Limb (tissue), 2 donors: ENCODE measurements at regions not wholly inside any gene's neighbourhood (a gene's known extent, or its start where the extent isn't known, plus 50 kb on each side); places are given as distances from the start of the nearest gene placed in this dataset.
"Not testable (repeated sequence)": the region's sequence is repeated elsewhere in the genome, so short reads cannot be mapped to it uniquely, and the experiment has no call there.

Experiments used
- DNase-seq, 2 donors: peaks; one replicate each; pipeline ENCODE4 v3.0.0-alpha.2; 2016; ENCODE audit errors: extremely low spot score in 2 of 2

DNA sequence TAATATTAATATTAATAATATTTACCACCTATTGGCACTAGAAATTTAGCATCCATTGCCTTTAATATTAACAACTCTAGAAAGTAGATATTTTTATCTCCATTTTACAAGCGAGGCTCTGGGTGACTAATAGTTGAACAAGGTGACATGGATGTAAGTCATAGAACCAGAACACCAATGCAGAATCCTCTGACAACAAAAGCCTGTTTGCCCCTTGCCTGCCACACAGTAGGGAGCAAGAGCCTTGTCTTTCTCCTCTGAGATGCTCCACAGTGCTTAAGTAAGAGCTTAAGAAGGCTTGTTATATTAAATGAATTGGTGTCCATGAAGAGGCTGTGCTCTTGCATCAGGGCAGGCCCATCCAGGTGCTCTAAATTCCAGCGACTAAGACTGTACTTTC is 51.2 kb upstream of the LBX1 start:
- DNase-seq, result no peak

DNA sequence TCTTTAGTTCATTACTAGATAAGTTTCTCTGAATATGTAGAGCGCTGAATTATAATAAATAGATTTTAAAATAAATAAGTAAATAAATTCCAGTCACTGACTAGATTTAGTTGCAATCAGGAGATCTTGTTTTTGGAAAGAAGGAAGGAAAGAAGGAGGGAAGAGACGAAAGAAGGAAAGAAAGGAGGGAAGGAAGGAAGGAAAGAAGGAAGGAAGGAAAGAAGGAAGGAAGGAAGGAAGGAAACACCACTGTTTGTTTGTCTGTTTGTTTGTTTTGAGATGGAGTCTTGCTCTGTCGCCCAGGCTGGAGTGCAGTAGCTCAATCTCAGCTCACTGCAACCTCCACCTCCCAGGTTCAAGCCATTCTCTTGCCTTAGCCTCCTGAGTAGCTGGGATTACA is 51.7 kb upstream of the LBX1 start:
- not testable (repeated sequence) for DNase-seq

DNA sequence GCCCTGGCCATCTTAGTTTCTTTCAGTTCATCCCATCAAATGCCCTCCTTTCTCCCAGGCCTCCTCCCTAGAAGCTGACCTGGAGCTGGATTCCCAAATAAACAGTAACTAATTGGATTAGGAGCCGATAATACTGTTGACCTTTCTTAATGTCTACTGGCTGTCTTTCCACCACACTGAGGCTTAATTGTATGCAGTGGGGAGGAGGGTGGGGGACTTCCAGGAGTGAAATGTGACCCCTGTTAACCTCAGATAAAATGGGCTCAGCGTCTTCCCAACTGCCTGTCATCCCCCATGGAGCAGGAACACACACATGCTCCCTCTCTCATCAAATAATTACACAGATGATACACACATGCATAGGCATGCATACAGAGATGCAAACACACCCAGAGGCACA is 53.7 kb upstream of the LBX1 start:
- no peak for DNase-seq

DNA sequence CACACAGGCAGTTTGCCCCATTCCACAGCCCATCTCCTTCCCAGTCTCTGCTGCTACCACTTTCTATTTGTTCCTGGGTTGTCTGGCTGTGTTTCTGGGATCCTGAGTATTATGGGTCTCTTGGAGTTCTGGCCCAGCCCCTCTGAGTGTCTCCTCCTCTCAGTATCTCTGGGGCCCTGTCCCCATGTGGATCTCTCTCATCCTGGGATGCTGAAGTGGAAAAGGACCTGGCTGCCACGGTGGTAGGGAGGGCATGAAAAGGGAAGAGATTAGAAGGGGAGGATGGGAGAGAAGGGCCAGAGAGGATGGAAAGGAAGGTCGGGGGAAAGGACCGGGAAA is 54.5 kb upstream of the LBX1 start:
- DNase-seq, result no peak

DNA sequence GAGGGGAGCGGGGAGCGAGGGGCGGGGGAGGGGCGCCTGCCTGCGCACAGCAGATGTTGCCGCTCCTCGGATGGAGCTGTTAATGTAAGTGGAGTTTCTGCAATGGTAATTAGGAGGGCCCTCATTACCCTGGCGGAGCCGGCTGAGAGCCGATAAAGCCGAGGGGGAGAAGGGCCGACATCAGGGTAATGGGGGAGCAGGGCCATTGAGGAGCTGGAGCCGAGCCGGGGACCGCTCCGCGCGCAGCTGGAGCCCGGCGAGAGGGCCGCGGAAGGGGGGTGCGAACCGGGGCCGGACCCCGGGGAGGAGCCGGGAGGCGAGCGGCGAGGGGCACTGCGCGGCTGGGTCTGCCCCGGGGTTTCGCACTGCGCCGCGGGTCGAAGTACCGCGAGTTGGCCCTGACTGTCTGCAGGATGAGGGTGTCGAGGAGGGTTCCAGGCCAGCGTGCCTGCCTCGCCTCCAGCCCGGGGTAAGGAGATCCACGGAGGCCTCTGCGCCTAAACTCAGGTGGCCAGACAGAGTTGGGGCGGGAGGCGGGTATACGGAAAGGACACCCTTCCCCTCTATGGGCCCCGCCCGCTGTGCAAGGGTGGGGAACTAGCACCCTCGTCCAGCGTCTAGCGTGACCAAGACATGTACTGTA is 55.0 kb upstream of the LBX1 start:
- no peak for DNase-seq

DNA sequence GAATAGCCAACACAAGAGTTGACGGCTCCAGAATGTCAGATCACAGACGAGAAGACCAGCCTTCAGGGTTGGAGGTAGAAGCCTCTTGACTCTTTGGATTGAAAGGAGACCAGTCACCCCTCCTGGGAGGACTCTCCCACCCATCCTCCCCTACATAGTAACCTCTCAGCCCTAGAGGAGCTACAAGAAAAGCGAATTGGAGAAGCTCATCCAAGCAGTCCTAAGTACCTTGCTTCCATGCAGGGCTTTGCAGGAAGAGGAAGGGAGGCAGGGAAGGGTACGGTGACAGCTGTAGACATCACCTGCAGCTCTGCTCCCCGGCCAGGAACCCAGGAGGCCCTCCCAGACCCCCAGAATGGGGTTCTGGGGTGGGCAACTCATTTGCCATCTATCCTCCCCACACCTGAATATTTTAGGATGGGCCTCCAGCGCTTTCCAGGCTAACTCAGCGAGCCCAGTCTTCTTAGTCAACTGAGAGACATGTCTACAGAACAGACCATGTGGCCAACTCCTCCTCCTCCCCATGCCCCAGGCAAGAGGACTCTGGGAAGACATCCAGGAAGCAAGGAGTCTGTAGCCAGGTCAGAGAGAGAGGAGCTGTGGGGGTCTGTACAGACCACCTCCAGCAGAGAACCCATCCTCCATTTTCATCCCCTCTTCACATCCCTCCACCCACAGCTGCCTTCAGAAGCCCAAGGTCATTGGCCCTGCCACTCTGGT is 55.6 kb upstream of the LBX1 start:
- DNase-seq, result no peak

DNA sequence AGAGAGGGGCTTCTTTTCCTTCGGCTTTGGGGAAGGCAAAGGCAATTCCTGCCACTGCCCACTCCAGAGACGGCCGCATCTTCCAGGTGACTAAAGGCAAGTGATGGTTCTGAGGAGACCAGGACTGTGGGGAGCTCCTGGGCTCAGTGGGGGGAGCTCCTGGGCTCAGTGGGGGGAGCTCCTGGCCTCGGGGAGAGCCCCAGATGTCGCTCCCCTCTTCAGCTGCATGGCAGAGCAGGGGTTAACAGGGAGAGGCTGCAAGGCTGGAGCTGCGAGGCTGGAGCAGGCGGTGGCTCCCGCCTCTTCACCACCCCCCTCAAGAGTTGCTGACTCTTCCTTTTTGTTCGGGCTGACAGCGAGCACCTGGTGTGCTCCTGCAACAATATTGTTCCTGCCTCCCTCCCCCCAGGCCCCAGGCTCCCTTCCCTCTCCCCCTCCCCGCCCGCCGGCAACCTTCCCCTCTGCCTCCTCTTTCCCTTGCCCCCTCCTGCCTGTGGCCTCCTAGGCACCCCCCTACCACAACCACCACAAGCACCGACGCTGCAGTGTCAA is 56.3 kb upstream of the LBX1 start:
- DNase-seq, result peak in 1 of 2 donors; percentile 61

DNA sequence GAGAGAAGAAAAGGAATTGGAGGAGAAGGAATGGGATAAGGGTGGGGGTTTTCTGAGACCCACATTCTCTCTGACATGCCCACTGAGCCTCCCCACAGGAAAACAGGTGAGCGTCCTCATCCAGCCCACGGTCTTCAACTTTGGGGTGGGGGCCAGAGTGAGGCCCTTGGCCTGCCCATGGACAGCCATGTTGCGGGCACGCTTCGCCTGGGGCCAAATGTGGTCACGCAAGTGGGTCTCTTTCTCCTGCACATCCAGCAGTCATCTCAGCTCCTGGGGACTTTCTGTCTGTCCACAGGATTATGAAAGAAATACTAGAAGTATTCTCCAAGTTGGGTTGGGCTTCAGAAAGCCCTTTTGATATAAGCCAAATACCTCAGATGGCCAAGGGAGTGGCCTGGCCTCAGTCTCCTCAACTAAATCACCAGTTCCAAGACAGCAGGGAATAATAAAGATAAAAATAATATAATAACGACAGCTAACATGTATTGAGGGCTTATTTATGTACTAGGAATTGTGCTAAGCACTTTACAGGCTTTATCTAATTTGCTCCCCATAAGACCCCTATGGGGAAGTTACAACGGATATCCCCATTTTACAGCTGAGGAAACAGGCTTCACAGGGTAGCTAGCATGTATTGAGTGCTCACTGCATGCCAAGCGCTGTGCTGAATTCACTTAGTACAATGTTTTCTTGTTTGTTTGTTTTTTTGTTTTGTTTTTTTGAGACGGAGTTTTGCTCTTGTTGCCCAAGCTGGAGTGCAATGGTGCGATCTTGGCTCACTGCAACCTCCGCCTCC is 57.2 kb upstream of the LBX1 start:
- DNase-seq, result no peak

DNA sequence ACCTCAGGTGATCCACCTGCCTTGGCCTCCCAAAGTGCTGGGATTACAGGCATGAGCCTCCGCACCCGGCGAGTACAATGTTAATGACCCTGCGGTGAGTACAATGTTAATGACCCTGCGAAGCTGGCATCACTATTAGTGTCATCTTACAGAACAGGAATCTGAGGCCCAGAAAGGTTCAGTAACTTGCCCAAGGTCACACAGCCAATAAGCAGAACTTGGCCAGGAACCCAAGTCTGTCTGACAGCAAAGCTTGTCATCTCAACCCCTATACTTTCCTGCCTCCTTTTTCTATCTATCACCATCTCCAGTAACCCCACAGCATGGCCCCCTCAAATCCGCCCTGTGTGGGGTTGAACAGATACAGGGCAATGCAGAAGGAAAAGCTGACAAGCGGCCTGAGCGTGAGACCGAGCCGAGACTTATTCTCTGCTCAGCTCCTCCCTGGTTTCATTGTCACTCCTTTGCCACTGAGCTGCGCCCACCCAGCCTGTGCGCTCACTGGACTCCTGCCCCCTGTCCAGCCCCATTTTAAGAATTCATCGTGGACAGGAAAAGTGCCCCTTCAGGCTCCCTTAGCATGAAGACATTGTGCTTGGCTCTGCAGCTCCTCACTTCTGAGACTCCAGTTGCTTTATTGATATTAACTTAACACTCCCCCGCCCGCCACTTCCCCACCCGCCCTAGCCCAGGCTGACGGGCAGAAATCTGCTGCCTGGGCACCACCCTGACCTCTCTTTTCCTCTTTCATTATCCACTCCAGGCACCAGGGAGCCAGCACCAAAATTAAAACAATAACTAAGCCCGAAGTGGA is 58.1 kb upstream of the LBX1 start:
- no peak for DNase-seq

DNA sequence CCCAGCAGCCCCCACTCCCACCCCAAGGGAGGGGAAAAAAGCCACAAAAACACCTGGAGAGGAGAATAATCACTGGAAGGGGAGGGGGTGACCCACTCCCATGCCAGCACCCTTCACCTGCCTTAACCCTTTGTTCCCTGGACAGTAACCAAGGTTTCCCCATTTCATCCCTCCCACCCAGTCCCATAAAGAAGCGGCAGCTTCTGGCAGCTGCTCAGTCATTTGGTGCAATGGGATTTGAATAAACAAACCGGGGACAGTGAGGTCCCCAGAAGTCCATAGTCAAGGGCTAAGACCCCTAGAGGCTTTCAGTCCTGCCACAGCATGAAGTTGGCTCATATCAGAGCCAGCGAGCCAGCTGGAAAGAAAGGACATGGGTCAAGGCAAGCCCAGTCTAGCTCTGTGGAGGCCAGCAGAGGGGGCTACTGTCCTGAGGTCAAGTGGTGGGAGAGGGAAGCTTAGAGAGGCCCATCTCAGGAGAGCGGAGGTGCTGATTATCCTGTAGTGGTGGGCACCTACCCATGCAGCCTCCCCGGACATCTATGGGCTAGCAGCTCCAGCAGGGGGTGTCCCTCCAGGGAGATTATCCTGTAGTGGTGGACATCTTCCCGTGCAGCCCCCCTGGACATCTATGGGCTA is 58.9 kb upstream of the LBX1 start:
- DNase-seq, result peak in 1 of 2 donors; percentile 60

DNA sequence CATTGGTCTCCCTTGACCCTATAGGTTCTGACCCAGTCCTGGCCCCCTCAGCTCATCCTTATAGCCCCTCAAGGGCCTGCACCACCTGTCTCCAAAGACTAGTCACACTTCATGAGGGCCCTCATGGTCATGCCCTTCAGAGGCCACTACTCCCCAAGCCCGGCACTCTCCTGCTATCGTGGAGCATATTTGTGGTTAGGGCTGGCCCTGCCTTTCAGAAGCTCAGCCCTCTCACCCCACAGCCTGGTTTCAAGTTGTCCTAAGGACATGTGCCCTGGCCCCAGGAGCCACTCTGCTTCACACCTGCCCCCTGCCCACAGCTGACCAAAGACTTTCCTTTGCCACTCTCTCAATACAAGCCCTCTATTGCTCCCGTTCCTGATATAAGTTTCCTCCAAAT is 60.3 kb upstream of the LBX1 start:
- DNase-seq, result no peak

DNA sequence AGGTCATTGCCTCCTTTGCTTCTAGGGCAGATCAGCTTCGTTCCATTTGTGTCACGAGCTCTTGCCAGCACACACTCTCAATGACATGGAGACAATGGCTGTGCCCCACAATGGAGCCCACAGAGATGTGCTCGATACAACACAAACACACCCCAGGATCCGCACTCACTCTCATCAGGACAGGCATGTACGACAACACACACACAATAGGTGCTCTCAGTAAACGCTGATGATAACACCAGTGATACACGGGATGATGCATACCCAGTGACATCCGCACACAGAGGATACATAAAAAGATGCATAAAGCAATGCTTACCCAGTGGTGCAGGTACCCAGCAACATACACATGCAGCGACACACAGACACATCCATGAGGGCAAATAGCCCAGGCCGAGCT is 61.2 kb upstream of the LBX1 start:
- DNase-seq, result no peak

DNA sequence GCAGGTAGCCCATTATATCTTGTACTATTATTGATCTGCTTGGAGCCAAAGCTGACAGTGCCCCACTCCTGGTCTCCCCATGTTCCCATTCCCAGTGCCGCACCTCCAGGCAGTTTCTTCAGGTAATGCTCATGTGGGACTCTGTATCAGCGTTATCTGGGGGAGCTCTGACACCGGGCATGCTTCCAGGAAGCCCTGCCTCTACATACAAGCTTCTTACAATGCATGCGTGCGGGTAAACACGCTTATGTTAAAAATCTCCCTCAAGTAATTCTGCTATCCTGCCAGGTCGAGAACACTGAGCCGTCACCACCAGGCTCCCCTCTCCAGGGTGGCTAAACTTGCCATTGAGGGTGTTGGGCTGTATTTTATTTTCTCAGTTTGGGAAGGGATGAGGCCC is 61.6 kb upstream of the LBX1 start:
- no peak for DNase-seq

DNA sequence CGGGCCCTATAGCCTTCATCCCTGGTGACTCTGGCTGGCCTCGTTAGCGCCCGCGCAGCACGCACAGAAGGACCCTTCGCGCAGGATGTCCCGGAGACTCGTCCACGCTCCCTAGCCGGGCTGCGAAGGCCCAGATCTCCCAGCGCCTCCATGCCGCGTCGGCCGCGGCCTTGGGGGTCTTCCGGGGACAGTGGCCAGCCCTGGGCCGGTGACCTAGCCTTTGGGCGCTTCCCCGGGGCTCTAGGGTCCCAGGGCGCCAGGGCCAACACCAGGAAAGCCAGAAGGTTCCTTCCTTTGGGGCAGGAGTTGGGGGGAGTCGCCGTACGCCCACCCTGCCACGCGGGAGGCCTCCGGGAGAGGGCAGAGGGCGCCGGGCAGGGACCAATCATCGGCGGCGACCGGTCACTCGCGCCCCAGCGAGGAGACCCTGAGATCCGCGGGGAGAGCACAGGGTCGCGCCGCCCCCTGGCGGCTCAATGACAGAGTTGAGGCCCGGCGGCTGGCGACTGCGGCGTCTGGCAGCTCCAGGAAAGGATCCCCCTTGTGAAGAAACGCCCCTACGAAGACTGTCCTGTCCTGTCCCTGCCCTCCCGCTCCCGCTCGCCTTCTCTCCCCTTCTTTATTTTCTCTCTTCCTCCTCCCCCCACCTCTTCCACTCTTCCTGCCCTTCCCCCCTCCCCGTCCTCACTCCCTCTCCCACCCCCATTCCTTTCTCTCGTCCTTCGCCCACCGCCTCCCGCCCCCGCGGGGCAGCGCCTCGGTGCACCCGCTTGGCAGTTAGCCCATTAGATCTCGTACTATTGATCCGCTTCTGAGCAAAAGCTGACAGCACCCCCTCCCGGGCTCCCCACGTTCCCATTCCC is 62.3 kb upstream of the LBX1 start:
- DNase-seq, result peak; percentile 76 to 85

DNA sequence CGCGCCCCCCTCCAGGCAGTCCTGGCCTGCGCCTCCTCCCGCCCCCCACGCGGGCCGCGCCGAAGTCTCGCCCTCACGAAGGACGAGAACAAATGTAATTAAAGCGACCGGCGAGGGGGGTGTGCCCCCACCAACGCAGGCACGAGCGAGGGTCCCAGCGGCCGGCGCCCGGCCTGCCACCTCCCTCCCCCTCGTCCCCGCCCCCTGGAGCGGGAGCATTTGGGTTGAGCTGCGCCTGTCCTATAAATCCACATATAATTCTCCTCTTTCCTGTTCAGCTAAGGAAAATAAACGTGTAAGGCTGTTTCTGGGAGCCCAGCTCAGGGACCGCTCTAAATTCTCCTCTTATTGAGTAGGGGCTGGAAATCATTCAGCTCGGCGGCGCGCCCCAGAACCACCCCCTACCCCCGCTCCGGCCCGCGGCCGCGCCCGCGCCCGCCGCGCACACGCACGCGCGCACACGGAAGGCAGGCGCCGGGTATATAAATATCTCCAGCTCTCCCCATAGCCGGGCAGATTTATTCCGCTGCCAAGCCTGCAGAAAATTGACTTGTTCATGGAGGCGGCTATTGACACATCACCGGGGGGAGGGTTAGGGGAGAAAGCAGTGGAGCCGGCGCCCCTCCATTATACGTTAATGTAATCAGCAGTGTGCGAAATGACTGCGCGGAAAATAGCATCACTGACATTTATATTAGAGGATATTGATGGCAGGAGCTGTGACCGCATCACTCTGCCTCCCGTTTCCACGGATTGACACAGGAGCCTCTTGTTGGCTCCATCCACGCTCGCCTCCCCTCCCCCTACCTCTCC is 61.6 kb upstream of the BTRC start:
- DNase-seq, result peak in 1 of 2 donors; percentile 86

DNA sequence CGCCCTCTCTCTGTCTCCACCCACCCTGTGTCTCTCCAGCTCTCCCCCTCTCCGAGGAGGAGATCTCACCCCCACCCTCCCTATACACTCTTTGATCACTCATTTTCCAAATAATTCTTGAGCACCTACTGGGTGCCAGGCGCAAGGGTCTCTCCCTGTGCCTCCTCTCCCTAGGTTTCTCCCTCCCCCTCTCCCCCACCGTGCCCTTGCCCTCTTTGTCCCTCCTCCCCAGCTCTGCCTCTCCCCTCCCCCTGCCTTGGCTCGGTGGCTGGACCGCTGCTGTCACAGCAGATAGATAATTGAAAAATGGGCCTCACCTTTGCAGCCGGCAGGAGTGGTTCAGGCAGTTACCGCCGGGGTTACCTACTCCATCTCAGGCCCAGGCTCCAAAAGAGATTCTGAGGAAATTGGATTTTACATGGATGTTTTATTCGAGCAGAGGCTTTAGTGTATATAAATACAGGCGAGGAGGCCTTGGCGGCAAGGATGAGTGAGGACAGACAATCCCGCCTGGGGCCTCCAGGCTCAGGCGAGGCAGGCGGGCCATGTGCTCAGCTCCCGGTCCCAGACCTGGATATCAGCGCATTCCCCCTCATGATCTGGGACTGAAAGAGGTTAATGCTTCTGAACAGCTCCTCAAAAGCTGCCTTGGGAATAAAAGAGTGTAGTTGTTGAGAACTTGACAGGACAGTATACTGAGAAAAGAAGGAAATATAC is 60.8 kb upstream of the BTRC start:
- DNase-seq, result peak in 1 of 2 donors; percentile 60

DNA sequence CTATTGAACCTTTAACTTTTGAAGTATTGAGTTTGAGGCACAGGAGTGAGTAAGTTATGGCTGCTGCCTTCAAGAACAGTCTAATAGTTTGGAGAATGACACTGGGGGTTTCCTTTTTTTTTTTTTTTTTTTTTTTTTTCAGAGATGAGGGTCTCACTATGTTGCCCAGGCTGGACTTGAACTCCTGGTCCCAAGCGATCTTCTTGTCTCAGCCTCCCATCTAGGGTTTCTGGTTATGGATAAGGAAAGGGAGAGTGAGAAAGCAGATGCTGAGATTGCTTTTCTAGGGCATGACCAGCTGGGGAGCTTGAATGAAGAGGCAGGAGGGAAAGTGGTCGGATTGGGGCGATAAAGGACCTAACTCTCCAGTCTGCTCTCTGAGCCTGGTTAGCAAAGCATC is 59.9 kb upstream of the BTRC start:
- DNase-seq, result no peak

DNA sequence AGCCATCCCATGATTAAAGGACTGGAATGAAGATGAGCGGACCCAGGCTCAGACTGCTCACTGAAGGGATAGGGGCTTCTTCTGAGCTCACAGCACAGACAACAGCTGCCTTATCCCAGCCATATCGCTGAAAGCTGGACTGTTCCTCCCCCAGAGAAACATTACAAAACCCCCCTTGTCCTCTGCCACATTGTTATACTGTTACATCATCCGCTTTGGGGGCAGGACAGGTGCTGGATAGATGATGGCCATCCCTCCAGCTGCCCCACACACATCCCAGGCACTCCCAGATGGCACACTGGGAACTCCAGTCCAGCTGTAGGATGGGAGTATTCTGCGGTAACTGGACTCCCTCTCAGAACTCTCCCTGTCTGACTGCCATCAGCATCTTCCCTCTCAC is 58.7 kb upstream of the BTRC start:
- DNase-seq, result peak in 1 of 2 donors; percentile 65
